Caco-2 (cell line): ENCODE measurements at regions not wholly inside any gene's neighbourhood (a gene's known extent, or its start where the extent isn't known, plus 50 kb on each side); places are given as distances from the start of the nearest gene placed in this dataset.
A peak's percentile ranks its signal among the peaks of the same experiment; 100 is the strongest.

Source experiments
- BruUV-seq: library from RNA; stranded (reverse); fragments of 400-500 nt; replicated peaks from 2 replicates; lab custom pipeline; 2021; lab: Mats Ljungman, UMichigan
- CTCF ChIA-PET: fragments of 300-600 bp; sonication (Branson Sonifier 250); formaldehyde crosslinking; loops from one replicate; lab custom pipeline; 2022; ENCODE audit warnings: antibody characterized with exemption; lab: Charles Lee
- POLR2A ChIA-PET: fragments of 300-600 bp; sonication (Branson Sonifier 250); formaldehyde crosslinking; loops from one replicate; lab custom pipeline; 2022; ENCODE audit warnings: antibody characterized with exemption; lab: Charles Lee
- DNase-seq, 2 experiments: peaks; one replicate each; pipeline versions ENCODE4 v3.0.0 to v3.0.0-alpha.2; 2020 to 2022
- H3K27me3 ChIP-seq: replicated peaks from 2 replicates; pipeline ENCODE4 v1.6.0; 2011; ENCODE audit warnings: low read length; ENCODE audit not compliant: control insufficient read depth, insufficient read depth
- H3K36me3 ChIP-seq: 2 replicates; pipeline ENCODE4 v1.5.1; 2011; ENCODE audit warnings: low read length; ENCODE audit not compliant: control insufficient read depth, insufficient read depth
- H3K4me1 ChIP-seq: fragments of 250-450 bp; sonication (Bioruptor Pico); 2 replicates; pipeline ENCODE4 v1.5.1; 2020; ENCODE audit warnings: mild to moderate bottlenecking
- H3K4me3 ChIP-seq: 2 replicates; pipeline ENCODE4 v1.5.1; 2011; ENCODE audit warnings: low read depth, mild to moderate bottlenecking, control low read depth, low read length
- H3K9me3 ChIP-seq: fragments of 250-450 bp; sonication (Bioruptor Pico); 2 replicates; pipeline ENCODE4 v1.5.1; 2020; ENCODE audit warnings: mild to moderate bottlenecking, moderate library complexity
- H3K27ac Mint-ChIP-seq: one replicate; pipeline ENCODE4 v1.8.0; 2022; ENCODE audit warnings: mixed read lengths; ENCODE audit not compliant: unreplicated experiment
- H3K27me3 Mint-ChIP-seq: one replicate; pipeline ENCODE4 v1.8.0; 2022; ENCODE audit warnings: mixed read lengths; ENCODE audit not compliant: insufficient read depth, unreplicated experiment
- H3K36me3 Mint-ChIP-seq: one replicate; pipeline ENCODE4 v1.8.0; 2022; ENCODE audit warnings: mild to moderate bottlenecking, mixed read lengths; ENCODE audit not compliant: insufficient read depth, unreplicated experiment
- H3K4me1 Mint-ChIP-seq: one replicate; pipeline ENCODE4 v1.8.0; 2022; ENCODE audit warnings: low read depth, mixed read lengths; ENCODE audit not compliant: unreplicated experiment
- H3K4me3 Mint-ChIP-seq: one replicate; pipeline ENCODE4 v1.8.0; 2022; ENCODE audit warnings: mild to moderate bottlenecking, moderate library complexity, mixed read lengths; ENCODE audit not compliant: unreplicated experiment
- H3K9me3 Mint-ChIP-seq: one replicate; pipeline ENCODE4 v1.8.0; 2022; ENCODE audit warnings: mixed read lengths; ENCODE audit not compliant: unreplicated experiment
- CTCF ChIP-seq, 2 experiments: fragments of 200-600 bp in 1 of 2; IDR thresholded peaks; 1 replicate in 1 of 2; 2 replicates in 1 of 2; pipeline versions ENCODE4 v1.5.1 to v1.8.0; 2011 to 2022; ENCODE audit warnings: antibody characterized with exemption in 1 of 2, control low read depth in 1 of 2, inconsistent platforms in 1 of 2, low read depth in 1 of 2, low read length in 1 of 2, mild to moderate bottlenecking in 1 of 2, moderate library complexity in 1 of 2; ENCODE audit not compliant: insufficient read depth in 1 of 2, severe bottlenecking in 1 of 2, unreplicated experiment in 1 of 2
- intact Hi-C: fragments of 100-400 bp; cut with micrococcal nuclease; formaldehyde crosslinking; loops from one replicate; pipeline ENCODE4 v1.10.0; 2022; ENCODE audit not compliant: unreplicated experiment

- Mint-ChIP-seq H3K36me3 (no peaks in the 10 kb centered on the region), H3K4me3 (no peak overlapping the region), H3K27ac (peak overlapping the region; percentile 75), H3K4me1 (peaks cover 32% of the 10 kb centered on the region), H3K27me3 (no peaks in the 10 kb centered on the region), H3K9me3 (no peaks in the 10 kb centered on the region)
- H3K9me3 ChIP-seq: no peaks in the 10 kb centered on the region
- no TSS peak for BruUV-seq
- H3K4me3 ChIP-seq: no peak overlapping the region
- ChIA-PET CTCF (interaction anchor here (2.4 kb wide), 1 partner anchor 15 kb away, joined by 11 read pairs; no protein-coding TSS in a partner anchor), POLR2A (no interaction called here)
- no peaks in the 10 kb centered on the region for H3K27me3 ChIP-seq
- no peak for DNase-seq
- intact Hi-C loops: loop anchor here (2.0 to 10.0 kb wide), 2 partner anchors 14 to 628 kb away; no protein-coding TSS in a partner anchor
- no peak for TF ChIP-seq CTCF (IDR thresholded peaks at IDR 0.05; ENCODE audit: insufficient read depth in 1 of 2, low read depth in 1 of 2, low read length in 1 of 2, severe bottlenecking in 1 of 2, unreplicated experiment in 1 of 2)
- no peaks in the 10 kb centered on the region for H3K36me3 ChIP-seq
- H3K4me1 ChIP-seq: peaks cover 67% of the 10 kb centered on the region
These were observed 55.6 kb upstream of the LAMA1 start for GRCh38 chr18:7173216-7173615.

GRCh38 chr18:7172611-7173010, 55.0 kb upstream of the LAMA1 start:
- Mint-ChIP-seq H3K4me3 (no peak overlapping the region), H3K4me1 (peaks cover 33% of the 10 kb centered on the region), H3K27me3 (no peaks in the 10 kb centered on the region), H3K36me3 (no peaks in the 10 kb centered on the region), H3K27ac (peak overlapping the region; percentile 75), H3K9me3 (no peaks in the 10 kb centered on the region)
- peaks cover 72% of the 10 kb centered on the region for H3K4me1 ChIP-seq
- H3K9me3 ChIP-seq: no peaks in the 10 kb centered on the region
- TF ChIP-seq CTCF (IDR thresholded peaks at IDR 0.05; ENCODE audit: insufficient read depth in 1 of 2, low read depth in 1 of 2, low read length in 1 of 2, severe bottlenecking in 1 of 2, unreplicated experiment in 1 of 2): no peak
- ChIA-PET POLR2A (interaction anchor here (0.7 kb wide), 1 partner anchor 41 kb away, joined by 3 read pairs; no protein-coding TSS in a partner anchor), CTCF (interaction anchor here (0.7 to 0.9 kb wide), 2 partner anchors 23 to 40 kb away, joined by 3 to 6 read pairs; no protein-coding TSS in a partner anchor)
- H3K27me3 ChIP-seq: no peaks in the 10 kb centered on the region
- H3K36me3 ChIP-seq: no peaks in the 10 kb centered on the region
- no TSS peak for BruUV-seq
- DNase-seq: no peak
- no peak overlapping the region for H3K4me3 ChIP-seq
- intact Hi-C loops: loop anchor here (1.0 to 10.0 kb wide), 3 partner anchors 8 to 628 kb away; no protein-coding TSS in a partner anchor

- no peak for DNase-seq
- peaks cover 46% of the 10 kb centered on the region for H3K4me1 Mint-ChIP-seq
- H3K9me3 ChIP-seq: no peaks in the 10 kb centered on the region
- peaks cover 85% of the 10 kb centered on the region for H3K4me1 ChIP-seq
- H3K27me3 ChIP-seq: no peaks in the 10 kb centered on the region
- intact Hi-C loops: loop anchor here (10.0 kb wide), 1 partner anchor 625 kb away; no protein-coding TSS in a partner anchor
- no peak overlapping the region for H3K4me3 Mint-ChIP-seq
- no peak overlapping the region for H3K4me3 ChIP-seq
- H3K27me3 Mint-ChIP-seq: no peaks in the 10 kb centered on the region
- TF ChIP-seq CTCF (IDR thresholded peaks at IDR 0.05; ENCODE audit: insufficient read depth in 1 of 2, low read depth in 1 of 2, low read length in 1 of 2, severe bottlenecking in 1 of 2, unreplicated experiment in 1 of 2): no peak
- no TSS peak for BruUV-seq
- CTCF ChIA-PET: interaction anchor here (1.5 kb wide), 1 partner anchor 12 kb away, joined by 5 read pairs; no protein-coding TSS in a partner anchor
- POLR2A ChIA-PET: no interaction called here
- peak overlapping the region; percentile 44 for H3K27ac Mint-ChIP-seq
- H3K36me3 Mint-ChIP-seq: no peaks in the 10 kb centered on the region
- no peaks in the 10 kb centered on the region for H3K36me3 ChIP-seq
- H3K9me3 Mint-ChIP-seq: no peaks in the 10 kb centered on the region
These were observed 52.7 kb upstream of the LAMA1 start for GRCh38 chr18:7170292-7170691.
